ENCODE measurements at regions not wholly inside any gene's neighbourhood (a gene's known extent, or its start where the extent isn't known, plus 50 kb on each side); places are given as distances from the start of the nearest gene placed in this dataset.

GRCh38 chr15:35998663-35999602, 453.0 kb upstream of the DPH6 start:
- Histone ChIP-seq H3K4me1 (no peaks in the 10 kb centered on the region; the same call in 1 of the 2 replicates), H3K9me3 (no peaks in the 10 kb centered on the region), H3K4me3 (ENCODE audit: low read depth, low read length) (no peak overlapping the region), H3K27me3 (no peaks in the 10 kb centered on the region), H3K36me3 (no peaks in the 10 kb centered on the region)
- DNase-seq: no peak
- TF ChIP-seq CTCF (IDR thresholded peaks at IDR 0.05; ENCODE audit: low read depth, low read length): no peak

GRCh38 chr15:36004891-36005490, 459.0 kb upstream of the DPH6 start:
- H3K9me3 ChIP-seq: no peaks in the 10 kb centered on the region
- peaks cover 13% of the 10 kb centered on the region for H3K4me1 ChIP-seq
- H3K27me3 ChIP-seq: no peaks in the 10 kb centered on the region
- H3K4me3 ChIP-seq (ENCODE audit: low read depth, low read length): no peak overlapping the region
- DNase-seq: no peak
- no peaks in the 10 kb centered on the region for H3K36me3 ChIP-seq
- no peak for TF ChIP-seq CTCF (IDR thresholded peaks at IDR 0.05; ENCODE audit: low read depth, low read length)

- TF ChIP-seq CTCF (IDR thresholded peaks at IDR 0.05; ENCODE audit: low read depth, low read length): no peak
- Histone ChIP-seq H3K4me3 (ENCODE audit: low read depth, low read length) (no peak overlapping the region), H3K4me1 (peaks cover 13% of the 10 kb centered on the region), H3K9me3 (no peaks in the 10 kb centered on the region), H3K36me3 (no peaks in the 10 kb centered on the region), H3K27me3 (no peaks in the 10 kb centered on the region)
- peak; percentile 64 for DNase-seq
These were observed 459.6 kb upstream of the DPH6 start for GRCh38 chr15:36005542-36005941.

- H3K9me3 ChIP-seq: no peaks in the 10 kb centered on the region
- no peak for TF ChIP-seq CTCF (IDR thresholded peaks at IDR 0.05; ENCODE audit: low read depth, low read length)
- H3K4me1 ChIP-seq: peaks cover 13% of the 10 kb centered on the region
- H3K27me3 ChIP-seq: no peaks in the 10 kb centered on the region
- H3K4me3 ChIP-seq (ENCODE audit: low read depth, low read length): no peak overlapping the region
- no peak for DNase-seq
- no peaks in the 10 kb centered on the region for H3K36me3 ChIP-seq
These were observed 461.7 kb upstream of the DPH6 start for GRCh38 chr15:36007699-36008098.

- Histone ChIP-seq H3K27me3 (no peaks in the 10 kb centered on the region), H3K4me1 (peaks cover 13% of the 10 kb centered on the region), H3K4me3 (ENCODE audit: low read depth, low read length) (no peak overlapping the region), H3K36me3 (no peaks in the 10 kb centered on the region), H3K9me3 (no peaks in the 10 kb centered on the region)
- no peak for TF ChIP-seq CTCF (IDR thresholded peaks at IDR 0.05; ENCODE audit: low read depth, low read length)
- DNase-seq: no peak
These were observed 462.8 kb upstream of the DPH6 start for GRCh38 chr15:36008719-36009118.

All from BE2C (cell line).